LHCN-M2 (cell line): ENCODE measurements at regions not wholly inside any gene's neighbourhood (a gene's known extent, or its start where the extent isn't known, plus 50 kb on each side); places are given as distances from the start of the nearest gene placed in this dataset.
"Not testable (repeated sequence)": the region's sequence is repeated elsewhere in the genome, so short reads cannot be mapped to it uniquely, and the experiment has no call there.

ENCODE experiments used
- DNase-seq: peaks from one replicate; pipeline ENCODE4 v3.0.0-alpha.2; 2012; ENCODE audit warnings: low read depth

GRCh38 chr9:39566782-39567181, 211.3 kb downstream of the SPATA31A1 start:
- DNase-seq = not testable (repeated sequence)

- not testable (repeated sequence) for DNase-seq
These were observed 211.9 kb downstream of the SPATA31A1 start for GRCh38 chr9:39567396-39567795.

- DNase-seq = not testable (repeated sequence)
These were observed 213.4 kb downstream of the SPATA31A1 start for GRCh38 chr9:39568900-39569299.

- not testable (repeated sequence) for DNase-seq
These were observed 217.9 kb downstream of the SPATA31A1 start for GRCh38 chr9:39573024-39574022.

GRCh38 chr9:39579000-39579399, 223.5 kb downstream of the SPATA31A1 start:
- DNase-seq = not testable (repeated sequence)

GRCh38 chr9:39581296-39581695, 225.8 kb downstream of the SPATA31A1 start:
- not testable (repeated sequence) for DNase-seq

- DNase-seq = not testable (repeated sequence)
These were observed 227.4 kb downstream of the SPATA31A1 start for GRCh38 chr9:39582677-39583412.

GRCh38 chr9:39583413-39583747, 227.9 kb downstream of the SPATA31A1 start:
- not testable (repeated sequence) for DNase-seq

- DNase-seq = not testable (repeated sequence)
These were observed 229.8 kb downstream of the SPATA31A1 start for GRCh38 chr9:39585233-39585632.

GRCh38 chr9:39587844-39588499, 232.5 kb downstream of the SPATA31A1 start:
- DNase-seq = no peak

GRCh38 chr9:39588500-39589137, 233.2 kb downstream of the SPATA31A1 start:
- no peak for DNase-seq

- DNase-seq = not testable (repeated sequence)
These were observed 248.6 kb downstream of the SPATA31A1 start for GRCh38 chr9:39604089-39604488.

- DNase-seq = not testable (repeated sequence)
These were observed 256.2 kb downstream of the SPATA31A1 start for GRCh38 chr9:39611449-39612231.

- DNase-seq = not testable (repeated sequence)
These were observed 261.0 kb downstream of the SPATA31A1 start for GRCh38 chr9:39616480-39616879.

GRCh38 chr9:39624048-39624447, 268.6 kb downstream of the SPATA31A1 start:
- DNase-seq = not testable (repeated sequence)

GRCh38 chr9:39632071-39632470, 276.6 kb downstream of the SPATA31A1 start:
- DNase-seq = not testable (repeated sequence)

GRCh38 chr9:39649029-39649428, 293.6 kb downstream of the SPATA31A1 start:
- DNase-seq = not testable (repeated sequence)

GRCh38 chr9:39656960-39657603, 301.6 kb downstream of the SPATA31A1 start:
- not testable (repeated sequence) for DNase-seq

GRCh38 chr9:39663020-39663419, 307.6 kb downstream of the SPATA31A1 start:
- not testable (repeated sequence) for DNase-seq

GRCh38 chr9:39663713-39664112, 308.2 kb downstream of the SPATA31A1 start:
- not testable (repeated sequence) for DNase-seq
